Stimulated activated CD8-positive, alpha-beta memory T cell treated with anti-CD3 and anti-CD28 coated beads, Interleukin-12 subunit alpha, Interleukin-12 subunit beta, amount 100 ng/mL, for 24 hours (primary cell): ENCODE measurements at regions not wholly inside any gene's neighbourhood (a gene's known extent, or its start where the extent isn't known, plus 50 kb on each side); places are given as distances from the start of the nearest gene placed in this dataset.
A peak's percentile ranks its signal among the peaks of the same experiment; 100 is the strongest.

Source experiments
- DNase-seq: peaks from one replicate; pipeline ENCODE4 v3.0.0-alpha.2; 2020; ENCODE audit errors: extremely low read depth

DNA sequence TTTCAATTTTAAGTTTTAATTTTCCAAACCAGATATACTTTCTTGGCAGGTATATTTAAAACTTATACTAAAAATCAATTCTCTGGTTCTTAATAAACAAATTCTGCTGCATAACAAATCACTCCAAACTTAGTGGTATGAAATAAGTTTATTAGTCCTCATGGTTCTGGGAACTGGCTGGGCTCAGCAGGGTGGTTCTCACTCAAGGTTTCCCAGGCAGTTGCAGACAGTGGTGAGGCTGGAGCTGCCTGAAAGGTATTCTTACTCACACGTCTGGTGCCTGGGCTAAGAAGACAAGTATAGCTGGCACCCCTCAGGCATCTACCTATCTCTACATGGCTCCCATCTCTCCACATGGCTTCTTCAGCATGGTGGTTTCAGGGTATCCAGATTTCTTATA lies 308.2 kb upstream of the CCDC196 start:
- DNase-seq: no peak

DNA sequence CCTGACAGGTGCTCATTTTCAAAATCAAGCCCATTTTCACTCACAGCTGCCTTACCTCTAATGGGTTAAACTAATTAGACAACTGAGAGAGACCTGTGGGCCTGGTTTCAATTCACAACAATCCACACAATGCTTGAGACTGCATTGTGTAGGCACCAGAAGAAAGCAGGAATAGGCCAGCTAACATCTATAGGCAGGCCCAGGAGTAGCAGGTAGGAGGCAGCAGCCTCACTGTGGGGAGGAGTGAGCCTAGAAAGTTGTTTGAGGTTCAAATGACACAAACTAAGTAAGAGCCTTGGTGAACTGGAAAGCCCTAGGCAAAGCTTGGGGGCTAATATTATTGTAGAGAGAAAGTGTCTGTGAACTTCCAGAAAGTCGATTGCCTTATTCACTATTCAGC lies 289.5 kb upstream of the CCDC196 start:
- no peak for DNase-seq

DNA sequence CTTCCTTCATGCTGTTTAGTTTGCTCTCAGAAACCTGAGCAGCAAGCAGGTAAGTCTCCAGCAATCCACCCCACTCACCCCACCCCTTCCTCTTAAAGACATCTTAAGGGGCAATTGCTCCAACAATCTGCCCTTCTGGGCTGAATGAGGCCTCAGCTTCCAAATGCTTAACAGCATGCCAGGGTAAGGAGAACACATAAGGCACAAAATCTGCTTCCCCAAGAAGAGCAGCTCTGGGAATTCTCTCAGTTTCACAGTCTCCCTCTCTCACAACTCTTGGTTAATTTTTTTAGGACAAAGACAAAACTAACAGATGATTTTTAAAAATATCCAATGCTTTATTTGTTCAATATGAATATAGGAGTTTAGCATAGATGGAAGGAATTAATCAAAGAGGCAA lies 288.9 kb upstream of the CCDC196 start:
- DNase-seq: no peak

DNA sequence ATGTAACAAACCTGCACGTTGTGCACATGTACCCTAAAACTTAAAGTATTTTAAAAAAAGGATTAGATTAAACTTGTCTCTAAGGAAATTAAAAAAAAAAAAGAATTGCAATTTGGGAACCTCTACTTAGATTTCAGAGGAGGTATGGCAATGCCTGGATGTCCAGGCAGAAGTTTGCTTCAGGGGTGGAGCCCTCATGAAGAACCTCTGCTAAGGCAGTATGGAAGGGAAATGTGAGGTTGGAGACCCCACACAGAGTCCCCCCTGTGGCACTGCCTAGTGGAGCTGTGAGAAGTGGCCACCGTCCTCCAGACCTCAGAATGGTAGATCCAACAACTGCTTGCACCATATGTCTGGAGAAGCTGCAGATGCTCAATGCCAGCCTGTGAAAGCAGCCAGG lies 279.6 kb upstream of the CCDC196 start:
- DNase-seq: no peak

DNA sequence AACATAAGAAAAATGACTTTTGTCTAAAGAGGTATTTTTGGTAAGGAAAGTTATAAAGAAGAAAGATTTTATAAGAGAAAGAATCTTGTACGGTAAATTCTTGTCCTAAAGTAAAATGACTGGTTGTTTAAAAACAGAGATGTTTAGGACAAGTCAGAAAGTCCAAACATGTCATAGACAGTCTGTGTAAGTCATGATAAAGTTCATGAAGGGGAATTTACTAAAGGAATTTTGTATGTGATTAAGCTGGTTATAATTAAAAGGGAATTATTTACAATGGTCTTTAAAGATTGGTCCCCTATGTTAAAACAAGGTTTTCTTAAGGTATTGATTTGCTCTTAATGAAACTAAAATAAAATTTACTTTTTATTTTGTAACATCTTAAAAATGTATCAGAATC lies 269.4 kb upstream of the CCDC196 start:
- DNase-seq: no peak

DNA sequence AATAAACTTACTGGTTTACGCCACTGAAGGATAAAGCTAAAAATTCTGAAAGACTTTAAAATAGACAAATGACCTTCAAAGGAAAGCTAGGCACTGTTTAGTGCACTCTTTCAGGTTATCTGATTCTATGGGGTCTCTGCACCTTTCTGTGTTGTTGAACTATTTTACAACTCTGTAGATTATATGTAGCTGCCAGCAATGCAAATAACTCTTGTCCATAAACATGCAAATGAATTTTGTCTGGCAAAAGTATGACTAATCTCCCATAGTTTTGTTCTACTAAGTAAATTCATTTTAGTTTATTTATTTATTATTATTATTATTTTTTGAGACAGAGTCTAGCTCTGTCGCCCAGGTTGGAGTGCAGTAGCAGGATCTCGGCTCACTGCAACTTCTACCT lies 266.3 kb upstream of the CCDC196 start:
- DNase-seq: no peak

DNA sequence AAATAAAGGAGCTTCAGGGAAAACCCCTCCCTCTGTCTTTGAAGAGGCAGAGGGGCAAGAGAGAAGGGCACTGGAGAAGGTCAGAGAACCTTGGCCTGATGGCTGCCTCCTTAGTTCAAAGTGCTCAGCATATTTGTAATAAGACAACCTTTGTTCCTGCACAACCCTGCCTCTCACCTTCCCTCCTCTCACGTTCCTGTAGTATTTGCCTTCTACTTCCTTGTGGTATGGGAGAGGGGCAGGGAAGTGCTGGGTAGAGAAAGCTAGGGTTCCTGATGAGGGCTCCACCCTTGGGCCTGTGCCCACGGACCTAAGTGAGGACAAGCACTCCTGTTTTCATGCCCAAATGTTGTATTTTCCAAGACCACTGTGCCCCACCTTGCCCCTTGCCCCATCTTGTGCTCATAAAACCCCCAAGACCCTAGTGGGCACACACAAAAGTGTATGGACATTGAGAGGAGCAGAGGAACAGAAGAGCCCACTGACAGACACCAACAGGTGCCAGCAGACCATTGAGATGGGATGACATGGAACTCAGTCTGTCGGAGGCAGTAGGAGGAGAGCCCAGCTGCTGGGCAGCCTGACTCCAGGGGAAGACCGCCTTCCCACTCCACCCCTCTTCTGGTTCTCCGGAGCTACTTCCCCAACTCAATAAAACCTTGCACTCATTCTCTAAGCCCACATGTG lies 261.5 kb upstream of the CCDC196 start:
- no peak for DNase-seq

DNA sequence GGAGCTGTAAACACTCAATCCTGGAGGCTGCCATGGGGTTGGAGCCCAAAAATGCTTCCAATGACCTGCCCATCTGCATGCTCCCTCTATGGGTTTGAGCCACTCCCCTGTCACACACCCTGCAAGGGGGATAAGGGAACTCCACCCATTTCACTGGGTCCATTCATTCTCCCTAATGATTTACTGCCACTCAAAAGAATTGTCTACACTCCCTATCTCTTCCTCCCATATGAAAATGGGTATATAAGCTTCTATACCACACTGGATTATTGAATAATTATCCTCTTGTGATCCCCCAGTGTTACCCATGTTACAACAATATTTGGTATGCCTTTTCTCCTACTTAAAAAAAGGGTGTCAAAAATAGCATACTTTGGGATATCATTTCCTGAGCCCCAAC lies 260.8 kb upstream of the CCDC196 start:
- DNase-seq: no peak

DNA sequence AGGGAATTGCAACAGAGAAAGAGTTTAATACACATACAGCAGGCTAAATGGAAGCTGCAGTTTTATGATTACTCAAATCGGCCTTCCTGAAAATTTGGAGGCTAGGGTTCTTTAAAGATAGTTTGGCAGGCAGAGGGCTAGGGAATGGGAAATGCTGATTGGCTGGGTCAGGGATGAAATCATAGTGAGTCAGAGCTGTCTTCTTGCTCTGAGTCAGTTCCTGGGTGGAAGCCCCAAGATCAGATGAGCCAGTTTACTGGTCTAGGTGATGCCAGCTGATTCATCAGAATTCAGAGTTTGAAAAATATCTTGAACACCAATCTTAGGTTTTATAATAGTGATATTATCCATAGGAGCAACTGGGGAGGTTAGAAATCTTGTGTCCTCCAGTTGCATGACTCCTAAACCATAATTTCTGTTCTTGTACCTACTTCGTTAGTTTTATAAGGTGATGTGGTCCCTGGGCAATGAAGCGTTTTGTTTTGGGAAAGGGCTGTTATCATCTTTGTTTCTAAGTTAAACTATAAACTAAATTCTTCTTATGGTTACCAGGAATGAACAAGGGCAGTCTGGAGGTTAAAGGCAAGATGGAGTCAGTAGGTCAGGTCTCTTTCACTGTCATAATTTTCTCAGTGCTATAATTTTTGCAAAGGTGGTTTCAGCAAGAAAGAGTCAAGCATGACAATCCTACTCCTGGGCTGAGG lies 257.8 kb upstream of the CCDC196 start:
- peak; percentile 1 for DNase-seq

DNA sequence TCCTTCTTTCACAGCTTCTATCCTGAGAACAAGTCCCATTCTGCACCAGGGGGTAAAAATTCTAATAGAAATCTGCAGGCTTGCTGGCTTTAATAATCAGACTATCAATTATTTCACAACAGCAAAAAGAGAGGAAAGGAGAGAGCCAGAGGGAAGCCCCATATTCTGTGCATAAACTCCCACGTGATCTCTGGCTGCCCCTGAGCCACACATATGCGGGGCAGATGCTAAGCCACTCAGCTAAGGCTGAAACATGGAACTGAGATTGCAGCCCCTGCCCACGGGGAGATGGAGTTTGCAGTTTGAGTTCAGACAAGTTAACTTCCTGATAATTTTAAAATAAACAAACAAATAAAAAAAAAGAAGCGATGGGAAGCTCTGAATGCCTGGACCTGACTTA lies 254.4 kb upstream of the CCDC196 start:
- no peak for DNase-seq

DNA sequence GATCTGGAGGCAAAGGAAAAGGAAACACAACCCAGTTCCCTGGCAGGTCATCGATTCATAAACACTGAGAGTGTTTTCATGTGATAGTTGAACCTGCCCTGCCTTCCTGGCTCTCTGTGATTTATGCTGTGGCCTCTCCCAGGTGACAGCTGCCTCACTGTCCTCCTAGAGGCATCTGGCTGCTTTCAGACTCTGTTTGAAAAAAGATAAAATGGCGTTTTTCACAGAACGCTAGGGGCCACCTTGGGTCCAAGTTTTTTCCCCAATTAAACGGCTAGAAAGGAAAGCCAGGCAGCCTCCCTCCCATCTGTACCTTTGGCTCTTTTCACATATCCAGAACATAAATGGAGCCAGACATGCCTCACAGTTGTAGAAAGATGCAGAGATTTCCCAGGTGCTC lies 252.6 kb upstream of the CCDC196 start:
- no peak for DNase-seq

DNA sequence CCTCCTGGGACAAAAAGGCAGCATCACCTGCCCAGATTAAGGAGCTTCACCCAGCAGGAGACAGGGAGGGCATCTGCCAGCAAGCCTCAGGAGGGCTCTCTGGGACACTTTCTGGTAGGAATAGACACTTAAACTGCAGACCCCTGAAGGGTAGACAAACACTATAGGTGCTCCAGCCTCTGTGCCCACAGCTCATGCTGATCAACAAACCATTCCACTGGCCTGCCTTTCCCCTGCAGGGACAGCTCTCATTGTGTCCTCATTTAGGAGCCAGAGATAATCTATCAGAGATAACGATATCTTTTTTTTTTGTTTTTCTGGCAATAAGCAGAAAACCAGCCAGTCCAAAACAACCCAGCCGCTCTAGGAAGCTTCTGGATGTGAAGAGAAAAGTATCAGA lies 251.8 kb upstream of the CCDC196 start:
- DNase-seq: no peak

DNA sequence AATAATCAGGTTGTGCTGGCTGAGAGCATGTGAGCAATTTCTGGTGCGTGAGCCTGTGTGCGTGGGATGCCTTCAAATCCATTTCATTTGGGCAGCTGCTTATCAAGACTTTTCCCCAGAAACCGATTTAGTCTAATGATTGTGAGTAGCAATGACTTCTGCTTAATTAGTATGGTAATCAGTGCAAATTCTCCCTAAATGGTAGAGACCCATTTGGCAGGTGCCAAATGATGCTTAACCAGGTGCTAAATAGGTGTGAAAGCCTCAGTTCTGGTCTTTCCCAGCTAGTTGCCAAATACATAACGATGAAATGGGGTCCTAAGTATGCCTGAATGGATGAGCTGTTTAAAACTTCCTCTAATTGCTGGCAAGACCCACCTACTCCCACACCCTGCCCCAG lies 248.4 kb upstream of the CCDC196 start:
- DNase-seq: no peak

DNA sequence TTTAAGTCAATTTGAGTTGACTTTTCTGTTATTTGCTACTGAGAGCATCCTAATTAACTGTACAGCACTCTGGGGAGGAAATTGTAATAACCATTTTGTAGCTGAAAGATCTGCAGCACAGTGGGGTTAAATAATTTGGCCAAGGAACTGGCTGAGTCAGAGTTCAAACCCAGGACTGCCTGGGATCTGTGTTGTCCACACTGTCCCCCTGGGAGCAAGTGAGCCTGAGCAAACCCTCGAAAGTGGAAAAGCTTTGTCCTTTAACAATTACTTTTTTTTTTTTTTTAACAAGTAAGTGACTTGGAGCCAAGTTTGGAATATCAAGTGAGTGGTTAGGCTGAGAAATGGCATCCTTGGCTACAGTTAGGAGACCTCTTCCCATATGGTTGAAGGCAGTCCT lies 247.2 kb upstream of the CCDC196 start:
- DNase-seq: no peak

DNA sequence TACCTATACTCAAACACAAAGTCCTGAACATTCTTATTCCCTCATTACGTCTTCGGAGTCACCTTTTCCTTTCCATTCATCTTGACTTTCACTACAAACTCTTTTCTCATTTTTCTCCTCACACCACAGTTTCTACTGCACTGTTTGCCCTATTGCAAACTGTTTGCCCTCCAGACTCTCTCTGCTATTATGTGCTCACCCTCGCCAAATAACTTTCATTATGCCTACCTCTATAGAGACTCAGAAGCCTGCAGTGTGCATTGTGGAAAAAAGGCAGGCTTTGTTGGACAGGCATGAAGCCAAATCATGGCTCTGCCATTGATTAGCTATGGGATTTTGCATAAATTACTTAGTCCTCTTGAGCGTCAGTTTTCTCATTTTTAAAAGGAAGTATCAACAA lies 246.6 kb upstream of the CCDC196 start:
- no peak for DNase-seq

DNA sequence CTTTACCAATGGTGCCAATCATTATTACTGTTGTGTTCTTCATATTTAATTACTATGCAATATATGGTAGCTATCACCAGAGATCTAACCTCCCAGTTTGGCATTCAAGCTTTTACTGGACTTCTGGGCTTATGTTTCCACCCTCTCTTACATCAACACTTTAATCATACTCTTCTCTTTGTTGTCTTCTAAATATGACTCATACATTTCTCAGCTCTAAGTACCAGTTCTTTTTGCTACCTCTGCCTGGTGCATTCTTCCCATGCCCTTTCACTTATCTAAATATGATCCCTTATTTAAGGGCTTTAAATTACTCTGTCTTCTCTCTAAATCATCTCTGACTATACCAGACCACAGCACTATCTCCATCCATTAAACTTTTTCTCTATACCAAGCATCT lies 246.1 kb upstream of the CCDC196 start:
- no peak for DNase-seq

DNA sequence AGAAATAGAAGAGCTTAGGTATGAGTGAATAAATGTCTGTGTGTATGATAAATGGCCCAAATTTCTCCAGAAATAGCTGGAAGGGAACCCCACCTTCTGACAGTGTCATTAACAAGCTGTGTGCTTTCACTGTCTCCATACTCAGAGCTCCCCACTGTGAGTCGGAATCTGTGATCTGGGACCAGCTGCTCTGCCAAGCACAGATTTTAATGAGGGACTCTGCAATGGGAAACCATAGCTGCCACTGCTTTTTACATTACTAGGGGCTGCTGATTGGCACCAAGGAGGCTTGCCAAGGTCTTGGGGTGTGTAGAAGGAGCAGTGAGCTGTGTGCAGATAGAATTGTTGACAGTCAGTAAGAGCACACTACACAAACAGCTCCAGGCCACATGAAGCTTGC lies 244.2 kb upstream of the CCDC196 start:
- no peak for DNase-seq

DNA sequence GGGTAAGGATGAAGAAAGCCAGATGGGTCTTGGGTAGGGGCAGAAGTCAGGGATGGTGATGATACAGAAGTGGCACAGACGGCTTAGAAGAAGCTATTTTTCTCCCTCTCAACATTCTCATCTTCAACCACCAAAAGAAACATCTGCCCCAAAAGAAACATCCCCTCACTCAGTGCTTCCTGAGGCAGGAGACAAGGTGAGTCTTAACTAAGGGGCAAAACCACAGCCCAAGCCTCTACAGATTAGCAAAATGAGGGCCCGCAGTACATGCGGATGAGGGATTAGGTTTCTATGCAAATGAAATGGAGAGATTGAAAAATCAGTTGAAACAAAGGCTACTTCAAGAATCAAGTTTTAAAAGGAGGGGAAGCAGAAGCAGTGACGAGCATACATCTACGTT lies 241.3 kb upstream of the CCDC196 start:
- DNase-seq: no peak

DNA sequence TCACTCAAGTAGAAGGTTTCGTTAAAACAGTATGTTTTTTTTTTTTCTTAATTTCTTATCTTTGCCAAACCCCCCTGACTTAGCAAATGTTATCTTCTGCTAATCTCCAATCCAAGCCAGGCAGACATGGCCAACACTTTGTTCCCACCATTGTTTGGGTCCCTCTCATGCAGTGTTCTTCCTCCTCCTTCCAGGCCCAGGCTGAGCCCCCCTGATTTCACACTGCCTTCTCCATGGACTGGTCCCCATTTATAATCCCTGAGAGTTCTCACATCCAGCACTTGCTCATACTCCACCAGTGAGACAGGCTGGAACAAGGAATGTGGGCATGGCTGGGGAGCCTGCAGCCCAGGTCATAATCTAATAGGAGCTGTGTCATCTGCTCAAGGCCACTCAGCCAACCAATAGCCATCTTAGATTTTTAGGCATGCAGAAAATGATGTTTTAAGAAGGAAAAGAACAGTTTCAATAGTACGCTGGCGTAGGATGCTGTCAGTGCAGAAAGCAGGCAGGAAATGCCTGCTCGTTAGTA lies 238.4 kb upstream of the CCDC196 start:
- DNase-seq: no peak

DNA sequence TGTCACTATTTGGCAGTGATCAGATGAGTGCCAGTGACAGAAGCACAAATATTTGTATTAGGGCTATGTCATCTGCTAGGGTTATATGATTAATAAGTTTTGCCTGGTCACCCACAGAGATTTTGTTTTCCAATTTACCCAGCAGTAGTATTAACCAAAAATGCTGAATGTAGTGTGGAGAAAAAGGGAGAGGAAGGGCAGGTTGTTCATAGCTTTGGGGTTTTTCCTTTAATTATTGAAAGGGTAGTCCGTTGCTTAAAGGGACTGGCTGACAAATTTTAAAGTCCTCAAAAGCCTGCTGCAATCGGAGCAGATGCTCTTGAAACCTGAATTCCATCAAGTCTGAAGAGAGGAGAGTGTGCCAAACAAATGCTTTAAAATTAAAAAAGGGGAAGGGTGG lies 237.9 kb upstream of the CCDC196 start:
- no peak for DNase-seq

DNA sequence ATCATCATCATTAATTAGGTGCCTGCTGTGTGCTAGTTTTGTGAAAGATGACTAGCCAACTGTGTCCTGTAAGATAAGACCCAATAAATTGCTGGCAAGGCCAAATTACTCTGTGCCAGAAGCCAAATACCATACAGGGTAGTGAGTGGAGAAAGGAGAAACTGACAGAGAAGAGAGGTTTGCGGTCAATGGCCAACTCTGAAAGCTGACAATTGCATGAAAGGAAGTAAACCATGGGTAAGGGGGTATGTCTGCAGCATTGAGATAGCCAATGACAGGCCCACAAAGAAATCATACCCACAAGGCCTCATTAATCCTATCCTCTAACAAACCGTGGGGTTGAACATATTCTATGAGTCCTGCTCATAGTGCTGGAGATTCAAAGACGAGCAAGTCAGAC lies 236.6 kb upstream of the CCDC196 start:
- no peak for DNase-seq

DNA sequence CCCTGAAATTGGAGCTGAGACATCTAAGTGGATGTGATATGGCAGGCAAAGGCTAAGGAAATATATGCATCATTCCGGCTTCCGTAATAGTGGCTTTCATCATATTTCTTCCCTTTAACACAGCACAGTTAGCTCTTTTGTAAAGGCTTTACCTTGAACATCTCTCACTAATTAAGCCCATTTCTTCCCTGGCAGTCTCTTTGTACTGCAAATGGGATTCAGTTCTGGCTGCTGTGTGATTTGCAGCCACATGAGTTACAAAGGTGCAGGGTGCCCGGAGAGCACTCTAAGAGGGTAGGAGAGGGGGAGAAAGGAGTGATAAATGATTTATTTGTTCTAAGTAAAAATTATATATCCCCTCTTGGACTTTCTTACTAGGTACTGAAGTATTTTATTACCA lies 232.1 kb upstream of the CCDC196 start:
- no peak for DNase-seq

DNA sequence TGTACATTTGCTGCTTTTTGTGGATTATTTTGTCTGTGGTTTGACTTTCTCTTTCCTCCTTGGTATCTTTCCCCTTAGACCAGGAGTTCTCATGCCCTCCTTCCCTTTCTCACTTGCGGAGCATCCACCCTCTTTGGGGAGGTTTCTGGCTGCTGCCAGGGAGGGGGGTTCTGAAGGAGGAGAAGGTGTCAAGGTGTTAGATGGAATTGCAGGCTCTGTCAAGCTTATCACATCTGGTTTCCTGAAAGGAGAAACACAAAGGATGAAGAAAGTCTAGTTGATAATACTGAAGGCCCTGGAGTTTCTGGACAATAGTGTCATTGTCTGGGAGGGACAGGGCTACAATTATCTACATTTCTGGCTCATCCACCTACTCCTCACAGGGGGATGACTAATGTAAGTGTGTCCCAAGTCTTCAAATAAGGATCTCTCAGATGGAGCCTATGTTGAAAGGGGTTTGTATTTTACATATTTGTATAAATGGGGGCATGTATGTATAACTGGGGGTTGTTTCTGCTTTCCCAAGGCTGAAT lies 217.3 kb upstream of the CCDC196 start:
- no peak for DNase-seq
